PC-3 (cell line): ENCODE measurements at regions not wholly inside any gene's neighbourhood (a gene's known extent, or its start where the extent isn't known, plus 50 kb on each side); places are given as distances from the start of the nearest gene placed in this dataset.
"Not testable (repeated sequence)": the region's sequence is repeated elsewhere in the genome, so short reads cannot be mapped to it uniquely, and the experiment has no call there.

Source experiments
- ATAC-seq: fragments of 200-7000 bp; cut with Tn5 transposase; 2 replicates; pipeline ENCODE4 v1.9.1; 2020; ENCODE audit warnings: mild to moderate bottlenecking, moderate library complexity
- BruUV-seq: library from RNA; stranded (reverse); fragments of 400-500 nt; replicated peaks from 2 replicates; lab custom pipeline; 2021; lab: Mats Ljungman, UMichigan
- CTCF ChIA-PET: fragments of 300-600 bp; sonication (Branson Sonifier 250); formaldehyde crosslinking; loops from one replicate; lab custom pipeline; 2022; ENCODE audit warnings: antibody characterized with exemption; lab: Charles Lee
- POLR2A ChIA-PET: fragments of 300-600 bp; sonication (Branson Sonifier 250); formaldehyde crosslinking; loops from one replicate; lab custom pipeline; 2022; ENCODE audit warnings: antibody characterized with exemption; ENCODE audit not compliant: unreplicated experiment; lab: Charles Lee
- DNase-seq: peaks from one replicate; pipeline ENCODE4 v3.0.0-alpha.2; 2015
- H2AFZ ChIP-seq: fragments of 300-600 bp; sonication (generic); 2 replicates; pipeline ENCODE4 v1.6.0; 2016; ENCODE audit warnings: antibody characterized with exemption, low read length
- H3F3A ChIP-seq: fragments of 300-600 bp; sonication (generic); one replicate; pipeline ENCODE4 v1.6.0; 2017; ENCODE audit warnings: antibody characterized with exemption, low read length, control low read depth, mild to moderate bottlenecking; ENCODE audit not compliant: unreplicated experiment
- H3K27ac ChIP-seq: fragments of 300-600 bp; sonication (generic); 2 replicates; pipeline ENCODE4 v1.5.1; 2016; ENCODE audit warnings: mild to moderate bottlenecking, low read length
- H3K27me3 ChIP-seq: fragments of 300-600 bp; sonication (generic); 2 replicates; pipeline ENCODE4 v1.6.1; 2016; ENCODE audit warnings: low read length, mixed read lengths
- H3K36me3 ChIP-seq: fragments of 300-600 bp; sonication (generic); 2 replicates; pipeline ENCODE4 v1.6.1; 2016; ENCODE audit warnings: low read depth, mixed run types, low read length, mixed read lengths
- H3K4me1 ChIP-seq: fragments of 300-600 bp; sonication (generic); 2 replicates; pipeline ENCODE4 v1.5.1; 2016; ENCODE audit warnings: low read length; ENCODE audit not compliant: insufficient read depth
- H3K4me2 ChIP-seq: fragments of 300-600 bp; sonication (generic); 2 replicates; pipeline ENCODE4 v1.6.0; 2016; ENCODE audit warnings: low read length
- H3K4me3 ChIP-seq: fragments of 300-600 bp; sonication (generic); 2 replicates; pipeline ENCODE4 v1.5.1; 2016; ENCODE audit warnings: mild to moderate bottlenecking, low read length, mixed read lengths
- H3K79me2 ChIP-seq: fragments of 300-600 bp; sonication (generic); 2 replicates; pipeline ENCODE4 v1.6.1; 2017; ENCODE audit warnings: low read length, mixed read lengths
- H3K9ac ChIP-seq: fragments of 300-600 bp; sonication (generic); 2 replicates; pipeline ENCODE4 v1.6.0; 2016; ENCODE audit warnings: mild to moderate bottlenecking, low read length
- H3K9me2 ChIP-seq: fragments of 300-600 bp; sonication (generic); replicated peaks from 2 replicates; pipeline ENCODE4 v1.6.1; 2016; ENCODE audit warnings: mixed run types, low read length, mixed read lengths
- H3K9me3 ChIP-seq: fragments of 300-600 bp; sonication (generic); 2 replicates; pipeline ENCODE4 v1.6.1; 2016; ENCODE audit warnings: low read length, mixed read lengths
- H4K20me1 ChIP-seq: fragments of 300-600 bp; sonication (generic); 2 replicates; pipeline ENCODE4 v1.6.1; 2016; ENCODE audit warnings: low read length, mixed read lengths
- EZH2 ChIP-seq: fragments of 300-600 bp; sonication (generic); IDR thresholded peaks from one replicate; pipeline ENCODE4 v1.6.1; 2017; ENCODE audit warnings: antibody characterized with exemption, mild to moderate bottlenecking, low read length; ENCODE audit not compliant: unreplicated experiment
- EZH2phosphoT487 ChIP-seq: fragments of 300-600 bp; sonication (generic); IDR thresholded peaks from 2 replicates; pipeline ENCODE4 v1.6.1; 2018; ENCODE audit warnings: mild to moderate bottlenecking, antibody characterized with exemption, low read length, borderline replicate concordance
- intact Hi-C: fragments of 100-400 bp; cut with micrococcal nuclease; formaldehyde crosslinking; loops from 2 replicates; pipeline ENCODE4 v1.9.0; 2023
- TF ChIP-seq, protein P1 (sequence below): fragments of 300-600 bp; sonication (generic); conservative IDR thresholded peaks from 2 replicates; pipeline ENCODE4 v1.5.1; 2017; ENCODE audit warnings: antibody characterized with exemption, low read depth, mild to moderate bottlenecking, low read length

DNA sequence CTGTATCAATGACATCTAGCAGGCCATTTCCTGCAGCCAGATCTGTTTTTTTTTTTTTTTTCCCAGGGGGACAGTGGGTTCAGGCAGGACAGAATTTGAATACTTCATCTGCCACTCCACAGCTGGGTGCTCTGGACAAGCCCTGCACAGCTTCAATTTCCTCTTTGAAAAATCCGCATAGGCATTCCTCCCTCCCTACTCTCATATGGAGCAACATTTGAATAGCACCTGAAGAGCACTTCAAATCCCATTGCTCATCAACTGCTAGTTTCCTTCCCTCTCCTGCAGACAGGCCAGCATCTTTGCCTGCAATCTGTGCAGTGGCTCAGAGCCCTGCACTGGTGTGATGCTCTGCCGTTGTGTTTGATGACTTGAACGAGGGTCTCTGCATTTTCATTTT, 326.3 kb downstream of the TSN start:
- CTCF ChIA-PET, result no interaction called here
- intact Hi-C loops, result no loop called here
- TF ChIP-seq EZH2 (no peak), EZH2phosphoT487 (no peak)
- TF ChIP-seq, protein P1, sequence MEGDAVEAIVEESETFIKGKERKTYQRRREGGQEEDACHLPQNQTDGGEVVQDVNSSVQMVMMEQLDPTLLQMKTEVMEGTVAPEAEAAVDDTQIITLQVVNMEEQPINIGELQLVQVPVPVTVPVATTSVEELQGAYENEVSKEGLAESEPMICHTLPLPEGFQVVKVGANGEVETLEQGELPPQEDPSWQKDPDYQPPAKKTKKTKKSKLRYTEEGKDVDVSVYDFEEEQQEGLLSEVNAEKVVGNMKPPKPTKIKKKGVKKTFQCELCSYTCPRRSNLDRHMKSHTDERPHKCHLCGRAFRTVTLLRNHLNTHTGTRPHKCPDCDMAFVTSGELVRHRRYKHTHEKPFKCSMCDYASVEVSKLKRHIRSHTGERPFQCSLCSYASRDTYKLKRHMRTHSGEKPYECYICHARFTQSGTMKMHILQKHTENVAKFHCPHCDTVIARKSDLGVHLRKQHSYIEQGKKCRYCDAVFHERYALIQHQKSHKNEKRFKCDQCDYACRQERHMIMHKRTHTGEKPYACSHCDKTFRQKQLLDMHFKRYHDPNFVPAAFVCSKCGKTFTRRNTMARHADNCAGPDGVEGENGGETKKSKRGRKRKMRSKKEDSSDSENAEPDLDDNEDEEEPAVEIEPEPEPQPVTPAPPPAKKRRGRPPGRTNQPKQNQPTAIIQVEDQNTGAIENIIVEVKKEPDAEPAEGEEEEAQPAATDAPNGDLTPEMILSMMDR, result no peak

DNA sequence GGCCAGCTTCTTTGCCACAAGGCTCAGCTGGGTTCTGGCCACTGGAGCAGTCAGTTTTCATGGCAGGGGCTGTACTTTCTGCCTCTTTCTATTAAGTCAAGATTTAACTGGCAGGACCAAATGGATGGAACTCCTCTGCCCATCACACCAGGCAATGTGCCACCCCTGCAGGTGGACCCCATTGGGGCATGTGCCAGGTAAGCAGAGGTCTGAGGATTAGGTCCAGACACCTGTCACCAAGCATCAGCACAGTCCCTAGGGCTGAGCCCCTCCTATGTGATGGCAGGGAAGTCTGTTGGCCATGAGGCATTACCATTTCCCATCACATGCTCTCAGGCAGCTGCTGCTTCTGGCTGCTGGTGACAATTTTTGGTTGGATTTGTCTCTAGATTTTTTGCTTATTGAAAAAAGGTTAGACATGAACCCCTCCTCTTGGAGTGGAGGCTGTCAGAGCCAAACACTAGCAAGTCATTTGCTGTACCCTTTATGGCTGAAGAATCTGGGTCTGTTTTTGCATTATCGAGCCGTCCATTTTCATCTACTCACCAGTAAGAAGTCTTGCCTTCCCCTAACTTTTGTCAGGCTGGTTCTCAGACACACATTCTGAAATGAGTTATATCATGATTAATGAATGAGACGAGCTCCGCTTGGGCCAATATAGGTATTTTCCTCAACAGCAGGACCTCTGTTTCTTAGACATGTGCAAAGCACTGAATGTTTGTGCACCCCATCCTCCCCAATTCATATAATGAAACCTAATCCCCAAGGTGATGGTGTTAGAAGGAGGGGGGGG, 328.0 kb downstream of the TSN start:
- BruUV-seq, result no TSS peak
- H3K4me1 ChIP-seq, result no peaks in the 10 kb centered on the region
- H3K27me3 ChIP-seq, result peaks cover 61% of the 10 kb centered on the region
- POLR2A ChIA-PET, result no interaction called here
- H4K20me1 ChIP-seq, result no peaks in the 10 kb centered on the region
- CTCF ChIA-PET, result no interaction called here
- no peaks in the 10 kb centered on the region for H3K79me2 ChIP-seq
- ATAC-seq (no peak), DNase-seq (no peak)
- no peaks in the 10 kb centered on the region for H3K36me3 ChIP-seq
- TF ChIP-seq, protein P1, result no peak
- TF ChIP-seq EZH2phosphoT487 (no peak), EZH2 (no peak)
- H3K27ac ChIP-seq, result no peak overlapping the region
- H3K9ac ChIP-seq, result no peak overlapping the region
- no peak overlapping the region for H2AFZ ChIP-seq
- H3K9me2 ChIP-seq, result no peaks in the 10 kb centered on the region
- no peak overlapping the region for H3K4me2 ChIP-seq
- H3F3A ChIP-seq, result no peaks in the 10 kb centered on the region
- H3K4me3 ChIP-seq, result no peak overlapping the region
- intact Hi-C loops, result no loop called here
- no peaks in the 10 kb centered on the region for H3K9me3 ChIP-seq

More for the DNA sequence above, 326.3 kb downstream of the TSN start:
- Histone ChIP-seq H3K4me1 (no peaks in the 10 kb centered on the region), H3K36me3 (no peaks in the 10 kb centered on the region), H3K27me3 (peaks cover 61% of the 10 kb centered on the region), H3K4me3 (no peak overlapping the region), H3F3A (no peaks in the 10 kb centered on the region), H3K9me3 (no peaks in the 10 kb centered on the region), H4K20me1 (no peaks in the 10 kb centered on the region), H3K9ac (no peak overlapping the region), H3K9me2 (no peaks in the 10 kb centered on the region), H3K4me2 (no peak overlapping the region), H3K79me2 (no peaks in the 10 kb centered on the region), H3K27ac (no peak overlapping the region), H2AFZ (no peak overlapping the region)
- BruUV-seq, result no TSS peak
- ATAC-seq (no peak), DNase-seq (no peak)
- POLR2A ChIA-PET, result no interaction called here

DNA sequence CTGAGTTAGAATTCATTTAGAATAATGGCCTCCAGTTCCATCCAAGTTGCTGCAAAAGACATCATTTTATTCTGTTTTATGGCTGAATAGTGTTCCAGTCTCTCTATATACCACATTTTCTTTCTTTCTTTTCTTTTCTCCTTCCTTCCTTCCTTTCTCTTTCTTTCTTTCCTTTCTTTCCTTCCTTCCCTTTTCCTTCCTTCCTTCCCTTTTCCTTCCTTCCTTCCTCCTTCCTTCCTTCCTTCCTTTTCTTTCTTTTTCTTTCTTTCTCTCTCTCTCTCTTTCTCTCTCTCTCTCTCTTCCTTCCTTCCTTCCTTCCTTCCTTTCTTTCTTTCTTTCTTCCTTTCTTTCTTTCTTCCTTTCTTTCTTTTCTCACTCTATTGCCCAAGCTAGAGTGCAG, 330.2 kb downstream of the TSN start:
- H3K9me2 ChIP-seq, DNase-seq, H3K36me3 ChIP-seq, BruUV-seq, H3K4me2 ChIP-seq, H3K9me3 ChIP-seq, H3K79me2 ChIP-seq, POLR2A ChIA-PET, H3K4me1 ChIP-seq, H3K9ac ChIP-seq, ATAC-seq, H2AFZ ChIP-seq, H4K20me1 ChIP-seq, intact Hi-C loops, CTCF ChIA-PET, H3F3A ChIP-seq, H3K4me3 ChIP-seq, H3K27ac ChIP-seq: not testable (repeated sequence)
- peaks cover 50% of the 10 kb centered on the region for H3K27me3 ChIP-seq
